22Rv1 (cell line): ENCODE measurements at regions not wholly inside any gene's neighbourhood (a gene's known extent, or its start where the extent isn't known, plus 50 kb on each side); places are given as distances from the start of the nearest gene placed in this dataset.

Experiments used
- CTCF ChIP-seq: fragments of 450-650 bp; IDR thresholded peaks from 2 replicates; pipeline ENCODE4 v1.5.1; 2017; ENCODE audit warnings: mild to moderate bottlenecking
- ZFX ChIP-seq: fragments of 450-650 bp; IDR thresholded peaks from 2 replicates; pipeline ENCODE4 v1.6.1; 2017; ENCODE audit warnings: antibody characterized with exemption, borderline replicate concordance

DNA sequence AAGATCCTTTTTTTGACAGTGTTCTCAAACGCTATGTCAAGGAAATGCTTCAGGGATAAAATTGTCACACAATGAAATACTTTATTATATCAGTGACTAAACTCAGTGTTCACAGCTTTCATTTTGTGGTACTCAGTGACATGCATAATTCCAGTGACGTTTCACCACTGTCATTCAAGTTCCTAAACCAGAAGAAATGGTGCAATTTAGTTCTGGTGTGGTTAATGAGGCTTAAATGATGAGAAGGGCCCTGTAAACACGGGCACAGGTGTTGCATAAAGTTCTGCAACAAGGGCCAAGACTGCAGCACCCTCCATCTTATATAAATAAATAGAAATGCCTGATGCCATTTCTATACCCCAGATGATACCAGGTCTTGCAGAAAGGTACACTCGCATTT is 1247.1 kb downstream of the GATA3 start:
- TF ChIP-seq CTCF (no peak), ZFX (no peak)
